NCI-H345 (cell line): ENCODE measurements at regions not wholly inside any gene's neighbourhood (a gene's known extent, or its start where the extent isn't known, plus 50 kb on each side); places are given as distances from the start of the nearest gene placed in this dataset.

ENCODE experiments used
- DNase-seq: peaks from one replicate; lab custom pipeline; 2025; lab: John Stamatoyannopoulos, UW

- DNase-seq, result no peak
Measured at GRCh38 chr20:52401431-52401830, 209.9 kb upstream of the ZFP64 start.

DNA sequence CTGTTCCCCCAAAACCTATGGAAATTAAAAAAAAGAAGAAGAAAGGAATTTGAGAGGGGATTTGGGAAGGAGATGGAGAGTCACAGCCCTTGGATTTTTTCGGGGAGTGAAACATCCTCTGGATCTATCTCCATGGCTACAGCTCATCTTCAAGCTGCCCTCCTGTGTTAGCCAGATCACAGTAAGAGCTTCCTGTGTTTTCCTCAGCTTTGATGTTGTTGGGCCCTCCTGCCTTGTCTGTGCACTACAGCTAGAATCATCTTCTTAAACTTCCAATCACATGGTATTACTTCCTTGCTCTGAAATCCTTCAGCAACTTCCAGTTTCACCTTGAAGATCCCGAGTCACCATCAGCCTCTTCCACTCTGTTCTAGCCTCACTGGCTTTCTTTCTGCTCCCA is 207.8 kb upstream of the ZFP64 start:
- DNase-seq, result no peak

DNA sequence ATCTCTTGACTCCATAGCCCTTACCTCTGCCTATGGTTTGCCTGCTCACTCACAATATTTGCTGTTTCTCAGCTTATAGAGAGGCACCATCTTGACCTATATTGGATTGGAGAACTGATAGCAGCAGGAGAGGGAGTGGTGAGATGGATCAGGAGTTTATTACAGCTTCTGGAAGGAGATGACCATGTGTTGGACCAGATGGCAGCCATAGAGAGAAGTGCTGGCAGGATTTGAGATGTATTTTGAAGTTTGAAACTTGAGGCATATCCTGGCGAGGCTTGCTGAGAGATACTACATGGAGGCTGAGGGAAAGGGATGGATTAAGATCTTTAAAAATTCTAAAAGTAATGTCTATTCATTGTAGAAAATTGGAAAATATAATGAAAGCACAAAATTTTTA is 198.0 kb upstream of the ZFP64 start:
- DNase-seq, result no peak

- DNase-seq, result no peak
Measured at GRCh38 chr20:52383995-52384621, 192.5 kb upstream of the ZFP64 start.

- no peak for DNase-seq
Measured at GRCh38 chr20:52382933-52383332, 191.4 kb upstream of the ZFP64 start.

DNA sequence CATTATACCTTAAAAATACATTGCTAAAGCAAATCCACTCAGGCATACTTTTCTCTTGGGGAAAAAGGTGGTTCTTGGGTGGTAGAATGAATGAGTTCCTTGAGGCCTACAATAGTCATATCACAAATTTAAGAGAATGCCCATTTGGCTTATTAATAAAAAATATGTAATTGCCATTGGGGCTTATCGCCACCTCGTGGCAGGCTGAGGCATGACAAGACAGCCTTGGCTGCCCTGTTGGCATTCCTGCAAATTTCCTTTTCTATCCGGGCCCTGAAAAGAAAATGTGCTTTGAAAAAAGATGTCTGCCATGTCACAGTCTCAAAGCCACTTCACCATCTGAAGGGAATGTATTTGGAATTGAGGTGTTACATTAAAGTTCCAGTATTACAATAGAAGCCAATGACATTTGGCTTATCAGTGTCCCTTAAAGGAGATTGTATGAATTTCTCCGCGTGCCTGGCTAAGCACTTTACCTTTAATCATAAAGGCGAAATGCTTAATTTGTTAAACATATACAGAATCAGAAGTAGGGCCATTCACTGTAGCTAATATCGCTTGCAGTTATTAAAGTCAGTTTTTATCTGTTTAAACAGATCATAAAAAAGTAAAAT is 188.3 kb upstream of the ZFP64 start:
- peak; percentile 21 for DNase-seq

DNA sequence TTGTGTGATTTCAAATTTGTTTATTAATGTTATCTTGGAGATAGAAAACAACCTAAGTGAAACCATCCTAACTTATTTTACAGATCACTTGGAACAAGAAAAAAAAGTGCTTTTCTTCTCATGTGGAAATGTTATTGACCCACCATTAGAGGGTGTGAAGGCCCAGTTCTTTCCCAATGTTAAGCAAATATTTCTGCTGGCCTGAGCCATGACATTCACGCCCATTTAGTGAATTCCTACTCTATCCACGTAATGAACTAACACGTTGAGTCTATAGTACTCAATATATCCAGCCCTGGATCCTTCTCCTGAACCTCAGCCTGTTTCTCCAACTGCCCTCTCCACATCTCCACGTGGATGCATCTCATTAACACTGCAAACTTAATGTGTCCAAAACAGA is 180.6 kb upstream of the ZFP64 start:
- no peak for DNase-seq

GRCh38 chr20:52365688-52366087 is 174.1 kb upstream of the ZFP64 start:
- DNase-seq, result no peak

DNA sequence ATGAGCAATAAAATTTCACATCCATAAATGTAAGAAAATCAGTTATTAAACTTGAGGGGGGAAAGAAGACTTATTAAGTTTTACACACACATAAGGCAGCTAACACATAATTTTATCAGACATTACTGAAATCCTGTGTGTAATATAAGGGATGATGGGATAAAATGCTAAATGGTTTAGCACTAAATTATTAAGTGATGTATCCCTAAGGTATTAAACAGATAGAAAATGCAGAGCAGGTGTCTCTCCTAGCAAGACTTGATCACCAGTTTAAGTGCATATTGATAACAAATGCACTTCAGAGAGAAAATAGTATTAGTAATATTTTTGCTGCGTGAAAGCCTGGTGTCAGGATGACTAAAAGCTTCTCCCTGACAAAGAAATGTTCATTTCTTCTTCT is 172.8 kb upstream of the ZFP64 start:
- no peak for DNase-seq

GRCh38 chr20:52361650-52362049 is 170.1 kb upstream of the ZFP64 start:
- DNase-seq, result no peak

- DNase-seq, result no peak
Measured at GRCh38 chr20:52349806-52350205, 158.2 kb upstream of the ZFP64 start.

GRCh38 chr20:52348434-52348833 is 156.9 kb upstream of the ZFP64 start:
- no peak for DNase-seq

DNA sequence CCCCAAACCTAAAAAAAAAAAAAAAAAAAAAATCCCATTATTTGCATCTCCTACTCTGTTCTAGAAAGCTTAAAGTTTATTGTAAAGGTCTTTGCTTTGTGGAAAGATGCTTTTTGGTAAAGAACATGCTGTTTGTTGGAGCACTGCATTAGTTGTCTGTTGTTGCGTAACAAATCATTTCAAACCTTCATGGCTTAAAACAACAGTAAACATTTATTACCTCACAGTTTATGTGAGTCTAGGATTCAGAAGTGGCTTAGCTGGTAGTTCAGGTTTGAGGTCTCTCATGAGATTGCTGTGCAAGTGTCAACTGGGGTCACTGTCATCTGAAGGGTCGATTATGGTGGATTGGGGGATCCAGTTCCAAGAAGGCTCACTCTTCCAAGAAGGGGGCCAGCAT is 155.2 kb upstream of the ZFP64 start:
- no peak for DNase-seq

- DNase-seq, result no peak
Measured at GRCh38 chr20:52342913-52343312, 151.3 kb upstream of the ZFP64 start.

- no peak for DNase-seq
Measured at GRCh38 chr20:52340036-52340634, 148.6 kb upstream of the ZFP64 start.

DNA sequence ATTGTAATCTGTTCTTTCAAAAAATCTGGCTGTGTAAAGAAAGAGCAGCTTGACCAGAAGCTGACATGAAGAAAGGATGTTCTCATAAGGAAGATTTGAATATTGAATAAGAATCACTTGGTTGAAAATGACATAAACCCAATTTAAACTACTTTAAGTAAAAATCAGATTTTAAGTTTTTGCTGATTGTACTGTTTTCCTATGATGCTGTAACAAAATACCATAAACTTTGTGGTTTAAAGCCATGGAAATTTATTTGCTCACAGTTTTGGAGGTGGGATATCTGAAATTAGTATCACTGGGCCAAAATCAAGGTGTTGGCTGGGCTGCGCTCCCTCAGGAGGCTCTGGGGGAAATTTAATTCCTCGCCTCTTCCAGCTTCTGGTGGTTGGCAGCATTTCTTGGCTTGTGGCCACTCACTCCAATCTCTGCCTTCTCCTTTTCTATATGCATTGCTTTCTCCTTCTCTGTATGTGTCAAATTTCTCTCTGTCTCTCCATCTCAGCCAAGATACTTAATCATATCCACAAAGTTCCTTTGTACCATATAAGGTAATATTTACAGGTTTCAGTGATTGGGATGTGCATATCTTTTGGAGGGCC is 141.2 kb upstream of the ZFP64 start:
- no peak for DNase-seq

DNA sequence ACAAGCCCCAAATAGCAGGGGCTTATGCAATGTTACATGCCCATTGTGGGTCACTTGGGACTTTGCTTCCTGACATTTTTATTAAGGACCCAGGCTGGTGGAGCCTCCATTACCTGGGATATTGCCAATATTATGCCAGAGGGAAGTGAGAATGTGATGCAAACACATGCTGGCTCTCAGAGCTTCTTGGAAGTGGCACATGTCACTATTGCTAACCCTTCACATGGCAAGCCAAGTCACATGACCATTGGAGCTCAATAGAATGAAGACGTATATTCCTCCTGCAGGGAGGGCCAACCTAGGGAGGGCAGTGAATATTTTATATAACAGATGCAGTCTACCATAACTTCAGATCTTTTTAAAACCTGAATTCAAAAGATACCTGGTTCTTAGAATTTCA is 140.7 kb upstream of the ZFP64 start:
- DNase-seq, result no peak

- no peak for DNase-seq
Measured at GRCh38 chr20:52331655-52332054, 140.1 kb upstream of the ZFP64 start.

GRCh38 chr20:52321396-52321795 is 129.8 kb upstream of the ZFP64 start:
- no peak for DNase-seq

DNA sequence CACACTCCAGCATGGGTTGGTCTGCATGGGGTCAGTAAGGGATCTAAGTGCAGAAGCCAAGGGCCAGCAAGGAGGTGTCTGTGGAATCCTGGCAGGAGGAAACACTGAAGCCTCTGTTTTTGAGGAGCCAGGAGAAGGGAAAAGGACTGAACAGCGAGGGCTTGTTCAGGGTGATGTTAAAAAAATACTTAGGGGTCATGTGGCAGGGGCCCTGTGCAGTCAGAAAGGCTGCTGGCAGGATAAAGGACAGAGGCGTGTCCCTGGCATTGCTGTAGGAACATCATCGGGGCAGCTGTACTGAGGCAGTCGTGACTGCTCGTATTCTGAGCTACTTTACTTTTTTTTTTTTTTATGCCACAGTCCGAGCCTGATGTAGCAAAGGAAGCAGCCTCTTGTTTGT is 127.1 kb upstream of the ZFP64 start:
- DNase-seq, result no peak

DNA sequence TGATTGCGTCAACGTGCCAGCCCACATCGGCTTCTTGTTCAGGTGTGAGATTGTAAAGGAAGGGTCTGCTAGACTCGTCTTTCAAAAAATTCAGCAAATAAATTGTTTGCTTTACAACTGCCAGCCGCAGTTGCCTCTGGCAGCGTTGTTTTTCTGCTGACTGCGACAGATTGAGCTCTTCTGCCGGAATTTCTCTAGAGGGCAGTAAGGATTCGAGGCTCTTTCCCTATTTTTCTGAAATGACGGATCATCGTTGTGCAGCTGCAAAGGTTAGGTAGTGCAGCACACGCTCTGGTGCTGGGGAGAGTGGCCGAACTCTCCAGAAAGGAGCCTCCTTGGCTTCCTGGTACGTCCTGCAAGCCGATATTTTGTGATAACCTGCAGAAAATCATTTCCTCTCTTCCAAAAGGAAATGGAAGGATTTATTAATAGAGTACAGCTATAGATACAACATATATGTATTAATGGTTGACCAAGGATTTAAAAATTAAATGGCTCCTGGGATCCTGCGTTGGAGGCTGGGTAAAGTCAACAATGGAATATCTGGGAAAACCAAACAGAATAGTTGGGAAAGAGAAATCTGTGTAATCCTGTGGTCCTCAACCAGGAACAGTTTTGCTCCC is 121.9 kb upstream of the ZFP64 start:
- DNase-seq, result peak; percentile 35

DNA sequence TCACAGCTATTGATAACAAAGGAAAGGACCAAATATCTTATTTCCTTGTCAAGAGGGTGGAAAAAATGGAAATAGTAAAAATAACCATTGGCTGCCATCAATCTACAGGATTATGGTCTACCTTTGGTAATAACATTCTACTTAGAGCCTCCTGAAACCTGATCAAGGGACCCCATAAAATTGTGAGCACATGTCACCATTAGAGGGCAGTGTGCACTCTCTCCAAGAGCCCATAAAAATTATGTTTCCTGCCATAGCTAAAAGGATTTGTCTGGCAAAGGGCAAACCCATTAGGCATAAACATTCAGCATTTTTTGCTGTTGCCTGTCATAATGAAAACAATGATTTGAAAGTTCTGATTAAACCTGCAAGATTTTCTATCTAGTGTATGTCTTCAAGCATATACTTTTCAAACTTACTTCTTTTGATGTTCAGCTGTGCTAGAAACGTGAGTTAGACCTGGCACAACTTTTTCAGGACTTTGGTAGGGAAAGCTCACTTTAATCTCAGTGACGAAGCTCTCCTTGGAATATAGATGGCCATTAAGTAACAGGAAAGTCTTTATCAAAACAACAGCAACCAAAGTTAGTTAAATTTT is 120.7 kb upstream of the ZFP64 start:
- DNase-seq, result peak; percentile 79
